K562 (cell line): ENCODE measurements at regions not wholly inside any gene's neighbourhood (a gene's known extent, or its start where the extent isn't known, plus 50 kb on each side); places are given as distances from the start of the nearest gene placed in this dataset.

Experiments
- ATAC-seq: fragments of 200-7000 bp; cut with Tn5 transposase; 3 replicates; pipeline ENCODE4 v1.9.1; 2020; ENCODE audit warnings: moderate library complexity
- BruUV-seq: library from RNA; stranded (reverse); fragments of 400-500 nt; replicated peaks from 2 replicates; lab custom pipeline; 2021; lab: Mats Ljungman, UMichigan
- CTCF ChIA-PET: fragments of 300-600 bp; formaldehyde crosslinking; extraction: SDS; loops from one replicate; lab custom pipeline; 2021; ENCODE audit warnings: low intra/inter-chr PET ratio; lab: Yijun Ruan, JAX
- POLR2A ChIA-PET: fragments of 300-600, 350-650 bp; sonication (Branson Sonifier 250); formaldehyde crosslinking; extraction: SDS; loops from one replicate; lab custom pipeline; 2021; ENCODE audit warnings: antibody characterized with exemption, inconsistent platforms; lab: Yijun Ruan, JAX
- DNase-seq, 4 experiments: peaks; one replicate each; pipeline versions ENCODE4 v3.0.0 to v3.0.0-alpha.2; 2011 to 2018; ENCODE audit warnings: low spot score in 3 of 4, mixed read lengths in 3 of 4; ENCODE audit errors: extremely low read depth in 1 of 4
- FAIRE-seq: peaks from 2 replicates; lab custom pipeline; 2011; peaks lifted over from hg19 to GRCh38; lab: Jason Lieb, UNC
- H2AFZ ChIP-seq: 2 replicates; pipeline ENCODE4 v1.6.0; 2011; ENCODE audit warnings: low read depth, low read length, control low read depth, inconsistent platforms
- H3K27ac ChIP-seq: fragments of 200-600 bp; 3 replicates; pipeline ENCODE4 v1.8.0; 2011; ENCODE audit warnings: low read depth, mild to moderate bottlenecking, control low read depth, inconsistent platforms, low read length, moderate library complexity, mixed read lengths; ENCODE audit errors: extremely low read depth
- H3K27me3 ChIP-seq, 2 experiments: fragments of 300-600 bp in 1 of 2; 2 replicates in 1 of 2; 3 replicates in 1 of 2; pipeline versions ENCODE4 v1.6.0 to v1.8.0; 2011; ENCODE audit warnings: inconsistent platforms in 2 of 2, low read length in 2 of 2, mild to moderate bottlenecking in 1 of 2, mixed read lengths in 1 of 2, moderate library complexity in 1 of 2; ENCODE audit not compliant: control insufficient read depth in 2 of 2, insufficient read depth in 2 of 2
- H3K36me3 ChIP-seq: fragments of 300-600 bp; 3 replicates; pipeline ENCODE4 v1.8.0; 2011; ENCODE audit warnings: mild to moderate bottlenecking, low read length, inconsistent platforms; ENCODE audit not compliant: control insufficient read depth, insufficient read depth
- H3K4me1 ChIP-seq, 2 experiments: fragments of 200-600 bp in 1 of 2; replicated peaks in 1 of 2; 2 replicates in 1 of 2; 3 replicates in 1 of 2; pipeline versions ENCODE4 v1.5.1 to v1.8.0; 2011; ENCODE audit warnings: inconsistent platforms in 2 of 2, low read length in 2 of 2, mild to moderate bottlenecking in 1 of 2, mixed read lengths in 1 of 2, moderate library complexity in 1 of 2; ENCODE audit not compliant: control insufficient read depth in 2 of 2, insufficient read depth in 2 of 2
- H3K4me2 ChIP-seq: 2 replicates; pipeline ENCODE4 v1.6.1; 2011; ENCODE audit warnings: low read length, control low read depth, inconsistent platforms, mixed read lengths; ENCODE audit not compliant: insufficient read depth
- H3K4me3 ChIP-seq: fragments of 200-600 bp; sonication (generic), shearing (Covaris generic); 2 replicates; pipeline ENCODE4 v1.5.1; 2016; ENCODE audit warnings: control low read depth, inconsistent platforms
- H3K79me2 ChIP-seq: fragments of 200-600 bp; 3 replicates; pipeline ENCODE4 v1.8.0; 2011; ENCODE audit warnings: low read length, inconsistent platforms; ENCODE audit not compliant: control insufficient read depth, insufficient read depth
- H3K9ac ChIP-seq, 2 experiments: 2 replicates each; pipeline versions ENCODE4 v1.6.0 to v1.6.1; 2011; ENCODE audit warnings: low read depth in 2 of 2, low read length in 2 of 2, control low read depth in 1 of 2, inconsistent platforms in 1 of 2, mild to moderate bottlenecking in 1 of 2, mixed read lengths in 1 of 2; ENCODE audit not compliant: insufficient read depth in 1 of 2
- H3K9me1 ChIP-seq: one replicate; pipeline ENCODE4 v1.6.0; 2011; ENCODE audit warnings: inconsistent platforms, mild to moderate bottlenecking, low read length, moderate library complexity; ENCODE audit not compliant: control insufficient read depth, insufficient read depth
- H3K9me3 ChIP-seq: replicated peaks from 2 replicates; pipeline ENCODE4 v1.5.1; 2011; ENCODE audit warnings: low read depth, low read length, inconsistent platforms; ENCODE audit not compliant: control insufficient read depth, insufficient read depth
- H4K20me1 ChIP-seq: replicated peaks from 2 replicates; pipeline ENCODE4 v1.6.1; 2011; ENCODE audit warnings: low read length, inconsistent platforms, mixed read lengths; ENCODE audit not compliant: control insufficient read depth, insufficient read depth
- ARID3B ChIP-seq: fragments of 250-450 bp; sonication (Bioruptor Pico); IDR thresholded peaks from 2 replicates; pipeline ENCODE4 v1.4.0; 2020; ENCODE audit warnings: borderline replicate concordance
- CEBPG ChIP-seq, 3 experiments: fragments of 200-800 bp in 1 of 3; sonication (Bioruptor generic) in 1 of 3; sonication (generic) in 1 of 3; formaldehyde crosslinking in 1 of 3; IDR thresholded peaks in 2 of 3; conservative IDR thresholded peaks in 1 of 3; 2 replicates each; pipeline versions ENCODE4 v1.6.1 to v1.8.0; 2016 to 2022; ENCODE audit warnings: missing compliant biosample characterization in 2 of 3, missing genetic modification characterization in 2 of 3, mild to moderate bottlenecking in 1 of 3, missing genetic modification reagents in 1 of 3
- EGR1 ChIP-seq: fragments of 450-650 bp; conservative IDR thresholded peaks from 2 replicates; pipeline ENCODE4 v1.6.1; 2017; ENCODE audit warnings: mild to moderate bottlenecking
- LARP7 ChIP-seq: fragments of 450-650 bp; IDR thresholded peaks from 2 replicates; pipeline ENCODE4 v1.6.1; 2016
- SAFB ChIP-seq: fragments of 200-400 bp; formaldehyde crosslinking; IDR thresholded peaks from 2 replicates; pipeline ENCODE4 v1.6.1; 2017; ENCODE audit warnings: low read depth, low read length, borderline replicate concordance
- SMARCB1 ChIP-seq: IDR thresholded peaks from 2 replicates; pipeline ENCODE4 v1.6.1; 2011; ENCODE audit warnings: improper control_type of control experiment, low read depth; ENCODE audit not compliant: insufficient read length
- SREBF1 ChIP-seq: fragments of 150-350 bp; IDR thresholded peaks from 2 replicates; pipeline ENCODE4 v1.6.1; 2014; ENCODE audit warnings: antibody characterized with exemption, low read depth, low read length, borderline replicate concordance
- TCF3 ChIP-seq: sonication (generic); formaldehyde crosslinking; IDR thresholded peaks from 2 replicates; pipeline ENCODE4 v1.4.0; 2020; ENCODE audit warnings: mild to moderate bottlenecking, missing genetic modification reagents
- YBX1 ChIP-seq: fragments of 450-650 bp; IDR thresholded peaks from 2 replicates; pipeline ENCODE4 v1.7.1; 2016; ENCODE audit warnings: mild to moderate bottlenecking
- ZBED1 ChIP-seq: IDR thresholded peaks from 2 replicates; pipeline ENCODE4 v1.6.1; 2014
- ZBTB26 ChIP-seq: fragments of 450-650 bp; formaldehyde crosslinking; IDR thresholded peaks from 2 replicates; pipeline ENCODE4 v1.4.0; 2022; ENCODE audit warnings: missing genetic modification characterization
- ZBTB9 ChIP-seq: fragments of 450-650 bp; formaldehyde crosslinking; IDR thresholded peaks from 2 replicates; pipeline ENCODE4 v1.4.0; 2020; ENCODE audit warnings: mild to moderate bottlenecking, moderate library complexity
- ZEB2 ChIP-seq: fragments of 450-650 bp; IDR thresholded peaks from 2 replicates; pipeline ENCODE4 v1.6.1; 2016
- ZNF316 ChIP-seq: fragments of 450-650 bp; IDR thresholded peaks from 2 replicates; pipeline ENCODE4 v1.6.1; 2016
- ZNF512 ChIP-seq: IDR thresholded peaks from 2 replicates; pipeline ENCODE4 v1.6.1; 2016; ENCODE audit warnings: missing genetic modification characterization, missing compliant biosample characterization
- ZNF584 ChIP-seq: fragments of 200-800 bp; sonication (Bioruptor generic); IDR thresholded peaks from 2 replicates; pipeline ENCODE4 v1.6.1; 2016; ENCODE audit warnings: low read depth, mild to moderate bottlenecking, missing genetic modification characterization, missing compliant biosample characterization
- WGBS: fragments of 100-300 bp; shearing (Covaris generic); methylation state at CpG from one replicate; pipeline ENCODE4 v1.1.6; 2016; ENCODE audit warnings: low coverage, mixed read lengths; ENCODE audit not compliant: insufficient coverage; ENCODE audit errors: missing lambda C conversion rate; 5-methylcytosine and 5-hydroxymethylcytosine counted together
- in situ Hi-C: fragments of 300-500 bp; cut with MboI; formaldehyde crosslinking; loops from 4 replicates; pipeline ENCODE4 v1.15.0; 2018; ENCODE audit warnings: inconsistent platforms, mixed read lengths
- intact Hi-C: fragments of 100-400 bp; cut with micrococcal nuclease; formaldehyde crosslinking; loops from 2 replicates; pipeline ENCODE4 v1.14.2; 2022

DNA sequence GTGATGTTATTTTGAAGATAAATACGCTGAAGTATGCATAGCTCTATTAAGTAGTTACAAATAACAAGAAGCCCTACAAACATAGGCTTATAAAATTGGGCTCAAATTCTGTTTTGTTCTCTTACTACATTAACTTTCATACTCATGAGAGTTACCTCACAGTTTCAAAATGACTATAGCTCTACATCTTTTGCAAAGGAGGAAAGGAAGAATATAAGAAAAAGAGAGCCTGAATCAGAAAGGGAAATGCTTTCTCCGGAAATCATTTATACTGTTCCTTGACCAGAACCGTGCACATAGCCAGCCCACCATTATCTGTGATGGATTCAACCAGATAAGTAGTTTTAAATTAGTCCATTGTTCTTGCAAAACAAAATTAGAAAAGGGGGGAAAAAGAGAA is 1252.1 kb downstream of the NCAM2 start:
- H4K20me1 ChIP-seq = no peaks in the 10 kb centered on the region
- CTCF ChIA-PET = no interaction called here
- no peaks in the 10 kb centered on the region for H3K9me1 ChIP-seq
- H3K27me3 ChIP-seq = no peaks in the 10 kb centered on the region
- intact Hi-C loops (no loop called here), in situ Hi-C loops (no loop called here)
- no TSS peak for BruUV-seq
- H3K4me1 ChIP-seq = no peaks in the 10 kb centered on the region
- DNase-seq (no peak), ATAC-seq (no peak), FAIRE-seq (no peak)
- TF ChIP-seq ZNF512 = no peak
- TF ChIP-seq SREBF1 = no peak
- no peak for TF ChIP-seq SMARCB1
- TF ChIP-seq YBX1 = no peak
- TF ChIP-seq ZBTB9 (CRISPR knock-in tag) = no peak
- no peak for TF ChIP-seq CEBPG (CRISPR knock-in tag; IDR thresholded peaks at IDR 0.05)
- no peak for TF ChIP-seq CEBPG (tag; conservative IDR thresholded peaks at IDR 0.05 in 1 of 2, IDR thresholded peaks at IDR 0.05 in 1 of 2)
- no peak for TF ChIP-seq ZNF316
- no peak for TF ChIP-seq ZNF584 (CRISPR knock-in tag)
- TF ChIP-seq EGR1 = no peak
- TF ChIP-seq SAFB = no peak
- TF ChIP-seq ARID3B (CRISPR knock-in tag) = no peak
- no peak for TF ChIP-seq TCF3 (CRISPR knock-in tag)
- no peak for TF ChIP-seq LARP7
- TF ChIP-seq ZBED1 = no peak
- no peak for TF ChIP-seq ZBTB26 (CRISPR knock-in tag)
- TF ChIP-seq ZEB2 = no peak
- no peaks in the 10 kb centered on the region for H3K9me3 ChIP-seq
- H3K9ac ChIP-seq = no peak overlapping the region
- no peak overlapping the region for H2AFZ ChIP-seq
- POLR2A ChIA-PET = no interaction called here
- no peaks in the 10 kb centered on the region; the same call in 2 of the 3 replicates for H3K36me3 ChIP-seq
- WGBS = 63% methylated on average over 3 of the region's 3 CpGs
- no peaks in the 10 kb centered on the region; the same call in 2 of the 3 replicates for H3K79me2 ChIP-seq
- H3K4me3 ChIP-seq = no peak overlapping the region
- no peak overlapping the region for H3K27ac ChIP-seq
- H3K4me2 ChIP-seq = no peak overlapping the region
